ENCODE measurements at regions not wholly inside any gene's neighbourhood (a gene's known extent, or its start where the extent isn't known, plus 50 kb on each side); places are given as distances from the start of the nearest gene placed in this dataset.

GRCh38 chr14:80146941-80147340, 64.4 kb downstream of the DIO2 start:
- Histone ChIP-seq H3K27ac (no peak overlapping the region), H3K4me3 (no peak overlapping the region)

GRCh38 chr14:80136358-80136757, 74.9 kb downstream of the DIO2 start:
- H3K4me3 ChIP-seq: no peak overlapping the region
- peak overlapping the region in 2 of 21 experiments; percentile 13 to 16 for H3K27ac ChIP-seq

- no peak overlapping the region for H3K4me3 ChIP-seq
- peak overlapping the region in 4 of 21 experiments; percentile 0 to 13 (median 8) for H3K27ac ChIP-seq
These were observed 75.8 kb downstream of the DIO2 start for GRCh38 chr14:80135305-80136088.

GRCh38 chr14:80134321-80134720, 77.0 kb downstream of the DIO2 start:
- H3K4me3 ChIP-seq: no peak overlapping the region
- H3K27ac ChIP-seq: no peak overlapping the region

DNA sequence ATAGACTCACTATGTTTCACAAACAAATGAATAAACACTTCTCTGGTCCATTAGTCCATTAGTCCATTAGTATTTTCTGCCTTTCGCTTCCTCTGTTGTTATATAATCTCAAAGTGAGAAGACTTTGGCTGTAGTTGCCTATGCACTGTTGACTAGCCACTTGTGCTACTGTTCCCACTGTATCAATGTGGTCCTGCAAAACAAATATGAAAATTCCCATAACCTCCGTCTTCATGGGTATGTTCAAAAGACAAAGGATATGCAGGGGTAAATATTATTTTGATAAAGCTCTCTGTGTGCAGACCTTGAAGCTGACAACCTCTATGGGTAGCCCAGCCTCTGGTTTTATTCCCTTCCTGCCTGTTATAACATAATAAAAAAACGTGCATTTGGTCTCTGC, 77.8 kb downstream of the DIO2 start:
- no peak overlapping the region for H3K4me3 ChIP-seq
- no peak overlapping the region for H3K27ac ChIP-seq

DNA sequence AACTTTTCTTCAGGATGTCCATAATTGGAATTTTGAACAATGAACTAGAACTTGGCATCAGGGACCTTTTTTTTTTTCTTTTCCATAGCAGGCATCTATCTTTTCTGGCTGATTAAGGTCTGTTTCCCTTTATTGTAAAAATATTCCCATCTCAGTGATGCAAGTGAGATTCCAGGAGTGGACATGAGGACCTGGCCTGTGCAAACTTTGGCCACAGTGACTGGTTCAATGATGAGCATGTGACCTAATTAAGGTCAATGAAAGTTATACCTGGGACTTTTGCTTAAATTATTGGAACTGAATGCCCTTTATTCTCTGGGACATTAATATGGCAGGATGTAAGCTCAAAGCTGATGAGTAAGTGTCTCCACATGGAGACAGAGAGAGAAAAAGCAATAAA, 83.8 kb downstream of the DIO2 start:
- H3K4me3 ChIP-seq: no peak overlapping the region
- H3K27ac ChIP-seq: no peak overlapping the region

- Histone ChIP-seq H3K4me3 (no peak overlapping the region), H3K27ac (no peak overlapping the region)
These were observed 86.5 kb downstream of the DIO2 start for GRCh38 chr14:80124794-80125193.

- no peak overlapping the region for H3K4me3 ChIP-seq
- H3K27ac ChIP-seq: no peak overlapping the region
These were observed 93.4 kb downstream of the DIO2 start for GRCh38 chr14:80117876-80118275.

- Histone ChIP-seq H3K4me3 (no peak overlapping the region), H3K27ac (no peak overlapping the region)
These were observed 95.1 kb downstream of the DIO2 start for GRCh38 chr14:80116157-80116556.

GRCh38 chr14:80110721-80111120, 100.6 kb downstream of the DIO2 start:
- Histone ChIP-seq H3K27ac (no peak overlapping the region), H3K4me3 (no peak overlapping the region)

DNA sequence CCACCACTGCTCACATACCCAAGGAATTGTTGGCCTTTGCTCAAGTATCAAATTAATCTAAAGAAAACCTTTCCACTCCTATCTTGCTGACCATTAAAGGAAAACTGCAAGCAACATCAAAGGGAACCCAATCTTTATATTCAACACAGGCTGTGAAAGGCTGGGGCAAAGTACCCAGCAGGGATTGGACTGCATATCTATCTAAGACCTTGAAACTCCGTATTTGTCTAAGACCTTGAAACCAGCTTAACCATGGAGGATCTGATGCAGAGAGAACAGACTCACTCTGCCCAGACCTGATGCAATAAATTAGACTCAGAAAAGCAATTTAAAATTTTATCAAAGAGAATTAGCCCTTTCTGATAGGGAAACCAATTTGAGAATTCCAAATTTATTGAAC, 102.2 kb downstream of the DIO2 start:
- H3K4me3 ChIP-seq: no peak overlapping the region
- H3K27ac ChIP-seq: no peak overlapping the region

- Histone ChIP-seq H3K27ac (no peak overlapping the region), H3K4me3 (no peak overlapping the region)
These were observed 102.9 kb downstream of the DIO2 start for GRCh38 chr14:80108430-80108829.

DNA sequence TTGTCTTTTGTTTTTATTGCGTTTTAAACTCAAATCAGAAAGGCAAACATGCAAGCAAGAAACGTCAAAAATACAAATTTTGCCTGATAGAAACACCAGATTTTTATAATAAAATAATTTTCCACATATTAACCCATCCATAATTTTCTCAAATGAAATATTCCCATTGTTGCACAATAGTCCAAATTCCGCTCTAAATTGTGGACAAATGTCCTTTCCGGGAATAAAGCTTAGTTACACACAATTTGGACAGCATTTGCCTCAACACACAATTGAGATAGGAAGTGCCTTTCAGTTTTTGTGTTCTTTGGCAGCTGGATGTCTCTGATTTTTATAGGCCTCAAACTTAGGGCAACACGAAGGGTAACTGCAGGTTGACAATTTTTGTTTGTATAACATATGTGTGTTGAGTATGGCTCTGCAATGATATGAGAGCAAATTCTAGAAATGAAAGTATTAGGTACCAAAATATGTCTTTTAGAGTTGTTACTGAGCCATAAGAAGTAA, 105.8 kb downstream of the DIO2 start:
- H3K27ac ChIP-seq: no peak overlapping the region
- H3K4me3 ChIP-seq: no peak overlapping the region

DNA sequence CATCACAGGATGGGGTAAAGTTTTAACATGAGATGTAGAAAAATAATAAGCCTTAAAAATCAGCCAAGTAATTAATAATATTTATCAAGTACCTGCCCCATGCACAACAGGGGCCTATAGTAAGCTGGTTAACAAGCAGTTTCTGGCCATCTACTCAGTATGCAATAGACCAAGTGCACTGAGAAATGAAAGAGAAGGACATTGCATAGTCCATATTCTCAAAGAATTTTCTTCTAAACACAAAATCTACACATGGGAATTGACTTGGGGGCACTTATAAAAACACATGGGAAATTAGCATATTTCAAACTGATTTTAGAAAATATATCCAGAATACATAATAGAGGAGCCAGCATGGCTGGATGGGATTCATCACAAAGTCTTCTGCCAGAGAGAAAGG, 109.5 kb downstream of the DIO2 start:
- no peak overlapping the region for H3K27ac ChIP-seq
- no peak overlapping the region for H3K4me3 ChIP-seq

GRCh38 chr14:80100681-80101080, 110.6 kb downstream of the DIO2 start:
- Histone ChIP-seq H3K4me3 (no peak overlapping the region), H3K27ac (no peak overlapping the region)

- no peak overlapping the region for H3K4me3 ChIP-seq
- H3K27ac ChIP-seq: no peak overlapping the region
These were observed 115.7 kb downstream of the DIO2 start for GRCh38 chr14:80095623-80096022.

DNA sequence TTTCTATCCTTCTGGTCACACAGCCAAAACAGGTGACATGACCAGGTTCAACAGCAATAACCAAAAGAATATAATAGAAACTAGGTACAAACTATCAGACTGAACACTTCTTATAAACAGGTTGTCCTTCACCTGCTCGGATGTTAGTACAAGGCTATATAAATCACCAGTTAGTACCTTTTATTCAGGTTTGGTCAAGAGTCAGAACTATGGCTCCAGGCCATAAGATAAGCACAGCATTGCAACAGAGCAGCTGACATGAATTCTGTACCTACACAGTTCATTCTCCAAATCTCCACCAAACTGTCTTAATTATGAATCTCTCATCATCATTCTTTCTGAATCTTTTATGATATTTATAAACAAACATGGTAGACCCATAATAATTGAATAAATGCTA, 123.9 kb downstream of the DIO2 start:
- no peak overlapping the region for H3K4me3 ChIP-seq
- no peak overlapping the region for H3K27ac ChIP-seq

GRCh38 chr14:80084196-80084595, 127.1 kb downstream of the DIO2 start:
- Histone ChIP-seq H3K4me3 (no peak overlapping the region), H3K27ac (no peak overlapping the region)

- Histone ChIP-seq H3K4me3 (no peak overlapping the region), H3K27ac (no peak overlapping the region)
These were observed 130.7 kb downstream of the DIO2 start for GRCh38 chr14:80080601-80081000.

- Histone ChIP-seq H3K27ac (no peak overlapping the region), H3K4me3 (no peak overlapping the region)
These were observed 132.8 kb downstream of the DIO2 start for GRCh38 chr14:80078501-80078900.

DNA sequence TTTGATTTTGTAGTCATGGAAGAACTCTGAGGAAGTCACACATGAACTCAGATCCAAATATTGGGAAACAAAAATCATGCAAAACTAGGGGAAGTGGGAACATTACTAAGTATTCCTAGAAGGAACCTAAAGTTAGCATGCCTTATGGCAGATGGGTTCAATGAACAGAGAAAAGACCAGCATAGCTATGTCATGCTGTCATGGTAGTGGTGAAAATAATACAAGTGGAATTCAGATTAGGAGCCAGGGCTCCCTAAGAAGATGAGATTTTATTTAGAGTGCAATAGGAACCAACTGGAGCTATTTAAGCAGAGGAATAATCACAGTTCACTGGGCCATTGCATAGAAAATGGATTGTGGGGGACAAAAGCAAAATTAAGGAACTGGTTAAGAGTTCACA, 134.0 kb downstream of the DIO2 start:
- Histone ChIP-seq H3K4me3 (no peak overlapping the region), H3K27ac (no peak overlapping the region)
